ENCODE measurements at regions not wholly inside any gene's neighbourhood (a gene's known extent, or its start where the extent isn't known, plus 50 kb on each side); places are given as distances from the start of the nearest gene placed in this dataset.

DNA sequence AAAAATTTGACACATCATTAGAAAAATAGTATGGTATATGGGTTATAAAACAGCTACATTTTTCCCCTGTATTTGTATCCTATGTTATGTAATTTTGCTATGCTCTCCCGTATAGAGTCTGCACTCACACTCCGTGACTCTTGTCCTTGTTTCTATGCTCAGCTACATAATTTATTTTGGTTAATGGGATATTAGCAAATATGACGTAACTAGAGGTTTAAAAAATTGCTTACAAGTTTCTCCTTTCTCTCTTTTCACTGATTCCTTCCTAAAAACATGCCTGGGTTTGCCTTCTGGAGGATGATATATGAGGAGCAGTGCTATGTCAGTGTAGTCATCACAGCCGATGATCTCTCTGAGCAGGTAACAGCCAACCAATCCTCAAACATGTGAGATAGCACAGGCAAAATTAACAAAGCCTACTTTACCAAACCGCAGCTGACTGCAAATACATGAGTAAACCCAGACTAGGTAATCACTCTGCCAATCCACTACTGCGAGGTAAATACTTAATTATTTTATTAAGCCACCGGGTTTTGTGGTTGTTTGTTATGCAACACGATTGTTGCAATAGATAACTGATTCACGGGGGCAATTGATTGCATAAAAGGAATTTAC, 126.9 kb downstream of the KIF2B start:
- DNase-seq = no peak
- H3K27me3 ChIP-seq (ENCODE audit: control insufficient read depth, insufficient read depth, low read length) = no peaks in the 10 kb centered on the region
- no peak overlapping the region for H3K4me3 ChIP-seq (ENCODE audit: insufficient read depth, low read depth, low read length)
- no peaks in the 10 kb centered on the region for H3K36me3 ChIP-seq (replicated peaks; ENCODE audit: control insufficient read depth, insufficient read depth, low read length)

DNA sequence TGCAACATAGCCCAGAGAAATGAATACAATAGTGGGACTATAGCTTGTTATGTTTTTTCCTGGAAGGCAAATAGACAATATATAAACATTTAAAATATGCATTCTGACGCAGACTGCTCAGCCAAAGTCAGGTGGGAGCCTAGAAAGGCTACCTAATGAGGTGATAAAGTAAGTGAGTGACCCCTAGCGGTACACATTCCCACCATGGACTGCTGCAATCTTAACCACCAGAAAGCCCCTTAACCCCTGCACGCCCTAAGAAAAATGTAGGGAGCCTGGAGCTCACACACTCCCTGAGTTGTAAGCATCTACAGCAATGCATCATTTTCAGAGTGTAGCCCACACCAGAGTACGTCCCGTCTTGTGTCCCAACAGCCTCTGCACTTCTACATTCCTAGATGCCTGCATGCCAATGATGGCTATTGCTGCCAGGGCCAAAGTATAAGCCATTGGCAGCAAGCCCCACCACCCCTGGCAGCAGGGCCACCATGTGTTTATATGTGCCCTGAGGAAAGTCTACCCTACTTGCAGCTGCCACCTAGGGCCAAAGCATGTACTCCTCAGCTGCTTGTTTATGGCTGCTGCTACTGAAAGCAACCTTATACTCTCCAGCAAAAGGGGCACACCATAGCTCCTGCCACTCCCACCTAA, 127.6 kb downstream of the KIF2B start:
- H3K4me3 ChIP-seq (ENCODE audit: insufficient read depth, low read depth, low read length) = no peak overlapping the region
- no peaks in the 10 kb centered on the region for H3K36me3 ChIP-seq (replicated peaks; ENCODE audit: control insufficient read depth, insufficient read depth, low read length)
- H3K27me3 ChIP-seq (ENCODE audit: control insufficient read depth, insufficient read depth, low read length) = no peaks in the 10 kb centered on the region
- peak; percentile 34 for DNase-seq

DNA sequence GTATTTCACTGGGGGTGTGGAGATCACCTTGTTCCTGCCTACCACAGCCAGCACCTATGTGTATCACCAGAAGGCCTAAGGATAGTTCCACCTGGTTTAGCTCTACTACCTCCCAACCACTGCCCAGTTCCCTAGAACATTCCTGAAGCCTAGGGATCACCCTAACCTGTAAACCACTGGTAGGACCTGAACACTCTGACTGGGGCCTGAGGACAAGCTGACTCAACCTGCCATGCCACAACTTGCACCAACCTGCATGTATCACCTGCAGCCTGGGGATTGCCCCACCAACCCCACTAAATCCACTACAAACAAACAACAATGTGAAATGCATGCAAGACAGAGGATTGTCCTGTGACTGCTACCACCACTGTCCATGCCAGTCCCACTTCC, 128.1 kb downstream of the KIF2B start:
- H3K4me3 ChIP-seq (ENCODE audit: insufficient read depth, low read depth, low read length) = no peak overlapping the region
- no peaks in the 10 kb centered on the region for H3K36me3 ChIP-seq (replicated peaks; ENCODE audit: control insufficient read depth, insufficient read depth, low read length)
- H3K27me3 ChIP-seq (ENCODE audit: control insufficient read depth, insufficient read depth, low read length) = no peaks in the 10 kb centered on the region
- DNase-seq = no peak

DNA sequence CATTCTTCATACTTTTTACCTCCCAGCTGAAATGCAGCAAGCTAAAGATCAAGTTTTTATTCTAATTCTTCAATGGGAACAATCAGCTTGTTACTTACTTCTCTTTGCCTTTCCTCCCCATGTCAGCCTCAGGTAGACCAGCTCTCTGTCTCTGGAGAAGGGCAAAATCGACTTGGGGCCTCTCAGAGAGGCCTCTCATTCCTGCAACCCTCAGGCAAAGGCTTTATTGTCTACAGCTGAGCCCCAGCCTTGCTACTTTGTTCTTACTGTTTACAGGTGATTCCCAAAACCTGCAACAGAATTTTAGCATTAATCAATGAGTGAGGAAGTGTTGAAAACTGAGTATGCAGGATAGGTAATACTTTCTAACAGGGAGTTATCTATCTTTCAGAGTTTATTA, 148.6 kb downstream of the KIF2B start:
- Histone ChIP-seq H3K36me3 (replicated peaks; ENCODE audit: control insufficient read depth, insufficient read depth, low read length) (no peaks in the 10 kb centered on the region), H3K27me3 (ENCODE audit: control insufficient read depth, insufficient read depth, low read length) (no peaks in the 10 kb centered on the region), H3K4me3 (ENCODE audit: insufficient read depth, low read depth, low read length) (no peak overlapping the region)
- peak; percentile 12 for DNase-seq

DNA sequence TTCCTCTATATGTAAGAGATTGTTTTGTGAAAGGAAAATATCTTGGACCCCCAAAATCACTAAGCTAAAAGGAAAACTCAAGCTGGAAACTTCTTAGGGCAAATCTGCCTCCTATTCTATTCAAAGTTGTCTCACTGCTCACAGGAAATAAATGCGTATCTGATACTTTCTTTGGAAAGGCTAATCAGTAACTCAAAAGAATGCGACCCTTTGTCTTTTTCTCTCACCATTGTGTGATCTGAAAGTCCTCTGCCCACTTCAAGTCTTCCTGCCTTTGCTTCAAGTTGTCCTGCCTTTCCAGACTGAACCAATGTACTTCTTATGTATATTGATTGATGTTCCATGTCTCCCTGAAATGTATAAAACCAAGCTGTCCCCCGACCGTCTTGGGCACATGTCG, 157.3 kb downstream of the KIF2B start:
- Histone ChIP-seq H3K27me3 (ENCODE audit: control insufficient read depth, insufficient read depth, low read length) (no peaks in the 10 kb centered on the region), H3K36me3 (replicated peaks; ENCODE audit: control insufficient read depth, insufficient read depth, low read length) (no peaks in the 10 kb centered on the region), H3K4me3 (ENCODE audit: insufficient read depth, low read depth, low read length) (no peak overlapping the region)
- no peak for DNase-seq

DNA sequence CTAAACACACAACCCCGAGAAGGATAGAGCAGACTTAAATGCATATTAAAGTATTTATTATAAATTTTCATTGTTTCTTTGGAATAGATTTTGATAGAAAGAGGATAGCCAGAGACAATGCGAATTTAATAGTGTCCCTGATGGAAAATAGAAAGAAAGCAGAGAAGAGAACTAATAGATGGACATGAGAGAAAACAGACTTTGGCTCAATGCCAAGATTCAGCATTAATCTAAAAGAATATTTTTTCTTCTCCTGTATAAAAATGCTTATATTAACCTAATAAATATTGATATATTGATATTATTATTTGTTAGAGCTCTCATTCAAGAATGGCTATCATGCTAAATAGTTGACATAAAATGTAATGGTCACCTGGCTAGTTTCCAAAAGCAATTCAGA, 173.4 kb downstream of the KIF2B start:
- Histone ChIP-seq H3K27me3 (ENCODE audit: control insufficient read depth, insufficient read depth, low read length) (no peaks in the 10 kb centered on the region), H3K4me3 (ENCODE audit: insufficient read depth, low read depth, low read length) (no peak overlapping the region), H3K36me3 (replicated peaks; ENCODE audit: control insufficient read depth, insufficient read depth, low read length) (no peaks in the 10 kb centered on the region)
- DNase-seq = no peak

DNA sequence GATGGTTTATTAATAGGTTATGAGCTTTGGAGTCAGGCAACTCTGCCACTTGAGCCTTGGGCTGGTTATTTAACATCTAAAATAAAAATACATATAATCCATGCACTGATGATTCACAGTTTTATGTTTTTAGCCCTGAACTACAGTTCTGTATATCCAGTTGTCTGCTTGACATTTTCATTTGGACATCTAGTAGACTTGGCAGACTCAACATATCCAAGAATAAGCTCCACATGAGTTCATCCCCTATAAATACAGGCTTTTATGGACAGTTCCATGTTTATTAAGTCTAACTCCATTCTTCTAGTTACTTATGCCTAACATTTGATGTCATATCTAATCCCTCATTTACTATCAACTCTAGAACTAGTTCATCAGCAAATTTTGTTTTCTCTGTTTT, 174.2 kb downstream of the KIF2B start:
- H3K4me3 ChIP-seq (ENCODE audit: insufficient read depth, low read depth, low read length) = no peak overlapping the region
- H3K27me3 ChIP-seq (ENCODE audit: control insufficient read depth, insufficient read depth, low read length) = no peaks in the 10 kb centered on the region
- no peak for DNase-seq
- no peaks in the 10 kb centered on the region for H3K36me3 ChIP-seq (replicated peaks; ENCODE audit: control insufficient read depth, insufficient read depth, low read length)

DNA sequence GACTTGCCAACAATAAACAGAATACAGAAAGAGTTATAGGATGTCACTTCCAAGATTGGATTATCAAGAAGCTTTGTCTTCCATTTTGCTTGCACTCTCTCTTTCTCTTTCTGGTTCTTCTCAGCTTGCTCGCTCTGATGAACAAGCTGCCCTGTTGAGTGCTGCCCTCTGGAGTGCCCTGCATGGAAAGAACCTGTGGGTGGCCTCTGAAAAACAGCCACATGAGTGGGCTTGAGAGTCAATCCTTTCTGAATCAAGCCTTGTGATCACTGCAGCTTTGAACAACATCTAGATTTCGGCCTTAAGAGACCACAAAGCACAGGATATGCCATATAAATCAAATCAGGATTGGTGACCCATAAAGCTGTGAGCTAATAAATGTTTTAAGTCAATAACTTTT, 185.1 kb downstream of the KIF2B start:
- Histone ChIP-seq H3K27me3 (ENCODE audit: control insufficient read depth, insufficient read depth, low read length) (no peaks in the 10 kb centered on the region), H3K4me3 (ENCODE audit: insufficient read depth, low read depth, low read length) (no peak overlapping the region), H3K36me3 (replicated peaks; ENCODE audit: control insufficient read depth, insufficient read depth, low read length) (no peaks in the 10 kb centered on the region)
- DNase-seq = no peak

DNA sequence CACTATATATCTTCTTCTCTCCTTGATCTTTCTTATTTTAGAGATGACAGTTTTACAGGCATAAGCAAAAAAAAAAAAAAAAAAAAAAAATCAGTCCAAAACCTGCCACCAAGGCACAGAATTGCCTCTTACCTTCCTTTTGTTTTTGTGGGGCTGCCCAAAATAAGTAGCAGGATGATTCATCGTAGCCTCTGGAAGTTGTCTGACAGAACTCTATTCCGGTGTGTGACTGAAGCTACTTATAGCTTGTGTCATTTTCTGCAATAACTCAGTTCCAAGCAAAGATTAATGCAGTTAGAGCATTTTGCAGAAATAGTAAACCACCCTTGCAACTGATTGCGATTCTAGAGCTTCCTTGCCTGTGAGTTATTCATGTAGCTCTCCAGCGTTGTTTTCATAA, 186.8 kb downstream of the KIF2B start:
- no peak for DNase-seq
- H3K4me3 ChIP-seq (ENCODE audit: insufficient read depth, low read depth, low read length) = no peak overlapping the region
- no peaks in the 10 kb centered on the region for H3K36me3 ChIP-seq (replicated peaks; ENCODE audit: control insufficient read depth, insufficient read depth, low read length)
- H3K27me3 ChIP-seq (ENCODE audit: control insufficient read depth, insufficient read depth, low read length) = no peaks in the 10 kb centered on the region

DNA sequence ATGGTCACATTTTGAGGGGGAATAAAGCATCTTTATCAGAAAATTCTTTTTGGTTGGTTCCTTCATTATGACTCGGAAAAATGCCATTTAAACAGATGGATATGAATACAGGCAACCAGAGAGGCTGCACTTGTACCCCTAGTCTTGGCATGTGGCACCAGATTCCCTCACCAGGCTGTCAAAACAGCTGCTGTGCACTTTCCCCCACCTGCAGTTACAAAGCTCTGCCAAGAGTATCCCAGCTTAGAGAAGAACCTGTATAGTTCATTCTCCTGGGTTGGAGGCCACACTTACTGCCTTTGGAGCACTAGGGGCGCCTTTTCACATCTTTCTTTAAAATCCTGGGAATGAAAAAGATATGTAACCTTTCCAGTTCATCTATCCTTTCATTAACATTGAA, 190.3 kb downstream of the KIF2B start:
- no peak overlapping the region for H3K4me3 ChIP-seq (ENCODE audit: insufficient read depth, low read depth, low read length)
- DNase-seq = peak; percentile 9
- no peaks in the 10 kb centered on the region for H3K36me3 ChIP-seq (replicated peaks; ENCODE audit: control insufficient read depth, insufficient read depth, low read length)
- no peaks in the 10 kb centered on the region for H3K27me3 ChIP-seq (ENCODE audit: control insufficient read depth, insufficient read depth, low read length)

DNA sequence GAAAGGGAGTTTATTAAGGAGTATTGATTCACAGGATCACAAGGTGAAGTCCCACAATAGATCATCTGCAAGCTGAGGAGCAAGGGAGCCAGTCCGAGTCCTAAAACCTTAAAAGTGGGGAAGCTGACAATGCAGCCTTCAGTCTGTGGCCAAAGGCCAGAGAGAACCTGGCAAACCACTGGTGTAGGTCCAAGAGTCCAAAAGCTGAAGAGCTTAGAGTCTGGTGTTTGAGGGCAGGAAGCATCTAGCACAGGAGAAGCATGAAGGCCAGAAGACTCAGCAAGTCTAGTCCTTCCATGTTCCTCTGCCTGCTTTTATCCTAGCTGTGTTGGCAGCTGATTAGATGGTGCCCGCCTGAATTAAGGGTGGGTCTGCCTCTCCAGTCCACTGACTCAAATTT, 193.0 kb downstream of the KIF2B start:
- Histone ChIP-seq H3K27me3 (ENCODE audit: control insufficient read depth, insufficient read depth, low read length) (no peaks in the 10 kb centered on the region), H3K4me3 (ENCODE audit: insufficient read depth, low read depth, low read length) (no peak overlapping the region), H3K36me3 (replicated peaks; ENCODE audit: control insufficient read depth, insufficient read depth, low read length) (no peaks in the 10 kb centered on the region)
- DNase-seq = no peak

DNA sequence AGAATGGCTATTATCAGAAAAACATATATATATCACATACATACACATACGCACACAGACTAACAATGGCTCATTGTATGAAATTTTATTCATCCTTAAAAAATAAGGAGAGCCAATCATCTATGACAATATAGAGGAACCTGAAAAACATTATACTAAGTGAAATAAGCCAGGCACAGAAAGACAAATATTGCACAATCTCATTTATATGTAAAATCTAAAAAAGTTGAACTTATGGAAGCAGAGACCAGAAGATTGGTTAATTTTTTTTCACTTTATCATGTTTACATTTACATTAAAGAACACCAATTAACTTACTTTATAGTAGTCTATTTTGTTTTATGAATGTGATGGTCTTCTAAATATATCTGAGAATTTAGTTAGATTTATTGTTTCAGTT, 198.7 kb downstream of the KIF2B start:
- H3K4me3 ChIP-seq (ENCODE audit: insufficient read depth, low read depth, low read length) = no peak overlapping the region
- DNase-seq = no peak
- H3K27me3 ChIP-seq (ENCODE audit: control insufficient read depth, insufficient read depth, low read length) = no peaks in the 10 kb centered on the region
- no peaks in the 10 kb centered on the region for H3K36me3 ChIP-seq (replicated peaks; ENCODE audit: control insufficient read depth, insufficient read depth, low read length)

DNA sequence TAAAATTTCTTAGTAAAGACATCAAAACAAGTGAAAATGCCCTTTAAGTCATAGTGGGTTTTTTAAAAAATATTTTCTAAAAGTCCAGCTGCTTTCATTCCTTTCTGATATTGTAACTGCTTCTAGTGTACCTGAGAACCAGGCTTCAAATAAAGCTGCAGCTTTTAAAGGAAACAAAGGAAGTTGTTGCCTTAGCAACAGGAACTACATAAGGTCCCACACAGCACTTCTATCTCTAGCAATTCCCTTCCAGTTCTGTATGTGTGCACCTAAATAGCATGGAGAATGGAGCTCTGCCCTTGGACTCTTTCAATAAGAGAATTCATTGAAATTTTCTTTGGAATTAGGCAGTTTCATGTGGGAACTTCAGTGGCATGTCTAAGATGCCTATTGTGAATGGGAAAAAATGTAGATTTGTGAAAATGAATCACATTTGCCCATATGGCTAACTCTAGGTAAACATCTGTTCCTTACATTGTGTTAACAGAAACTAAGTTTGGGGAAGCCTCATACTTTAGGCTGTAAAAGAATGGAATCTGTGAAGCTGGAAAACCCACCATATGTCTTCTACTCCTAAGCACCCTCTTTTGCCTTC, 206.4 kb downstream of the KIF2B start:
- no peak for DNase-seq
- Histone ChIP-seq H3K4me3 (ENCODE audit: insufficient read depth, low read depth, low read length) (no peak overlapping the region), H3K27me3 (ENCODE audit: control insufficient read depth, insufficient read depth, low read length) (no peaks in the 10 kb centered on the region), H3K36me3 (replicated peaks; ENCODE audit: control insufficient read depth, insufficient read depth, low read length) (no peaks in the 10 kb centered on the region)

DNA sequence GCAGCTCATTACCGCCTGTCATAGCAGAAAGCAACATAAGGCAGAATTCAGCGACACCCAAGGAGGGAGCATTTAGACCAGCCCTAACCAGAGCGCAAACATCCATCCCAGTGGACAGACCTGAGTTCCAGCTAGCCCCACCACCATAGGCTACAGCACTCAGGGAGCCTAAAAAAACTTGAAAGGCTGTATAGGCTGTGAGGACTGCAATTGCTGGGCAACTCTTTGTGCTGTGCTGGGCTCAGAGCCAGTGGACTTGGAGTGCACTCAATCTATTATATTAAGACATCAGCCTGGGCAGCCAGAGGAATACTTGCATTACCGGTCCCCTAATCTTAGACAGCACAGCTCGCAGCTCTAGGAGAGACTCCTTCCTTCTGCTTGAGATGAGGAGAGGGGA, 207.3 kb downstream of the KIF2B start:
- Histone ChIP-seq H3K4me3 (ENCODE audit: insufficient read depth, low read depth, low read length) (no peak overlapping the region), H3K27me3 (ENCODE audit: control insufficient read depth, insufficient read depth, low read length) (no peaks in the 10 kb centered on the region), H3K36me3 (replicated peaks; ENCODE audit: control insufficient read depth, insufficient read depth, low read length) (no peaks in the 10 kb centered on the region)
- no peak for DNase-seq

DNA sequence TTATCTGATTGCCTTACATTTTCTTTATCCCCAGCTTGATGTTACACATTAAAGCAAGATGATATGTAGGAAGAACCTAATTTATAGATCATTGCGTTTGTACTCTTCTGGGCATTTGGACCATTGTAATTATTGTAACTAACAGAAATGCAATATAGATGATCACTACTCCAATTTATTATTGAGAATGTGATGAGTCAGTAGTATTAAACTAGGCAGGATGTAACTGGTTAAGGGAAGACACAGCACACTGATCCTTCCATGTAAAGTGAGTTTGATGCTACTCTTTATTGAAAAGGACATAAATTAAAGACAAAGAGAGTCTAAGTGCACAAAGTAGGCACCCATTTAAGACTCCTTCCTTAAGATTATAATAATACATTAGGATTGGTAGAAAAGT, 223.8 kb downstream of the KIF2B start:
- no peak overlapping the region for H3K4me3 ChIP-seq (ENCODE audit: insufficient read depth, low read depth, low read length)
- no peaks in the 10 kb centered on the region for H3K36me3 ChIP-seq (replicated peaks; ENCODE audit: control insufficient read depth, insufficient read depth, low read length)
- no peak for DNase-seq
- H3K27me3 ChIP-seq (ENCODE audit: control insufficient read depth, insufficient read depth, low read length) = no peaks in the 10 kb centered on the region

Data from H7 (cell line).